NCI-H1694 (cell line): ENCODE measurements at regions not wholly inside any gene's neighbourhood (a gene's known extent, or its start where the extent isn't known, plus 50 kb on each side); places are given as distances from the start of the nearest gene placed in this dataset.
A peak's percentile ranks its signal among the peaks of the same experiment; 100 is the strongest.
"Not testable (repeated sequence)": the region's sequence is repeated elsewhere in the genome, so short reads cannot be mapped to it uniquely, and the experiment has no call there.

Experiments used
- DNase-seq: peaks from one replicate; lab custom pipeline; 2025; lab: John Stamatoyannopoulos, UW

DNA sequence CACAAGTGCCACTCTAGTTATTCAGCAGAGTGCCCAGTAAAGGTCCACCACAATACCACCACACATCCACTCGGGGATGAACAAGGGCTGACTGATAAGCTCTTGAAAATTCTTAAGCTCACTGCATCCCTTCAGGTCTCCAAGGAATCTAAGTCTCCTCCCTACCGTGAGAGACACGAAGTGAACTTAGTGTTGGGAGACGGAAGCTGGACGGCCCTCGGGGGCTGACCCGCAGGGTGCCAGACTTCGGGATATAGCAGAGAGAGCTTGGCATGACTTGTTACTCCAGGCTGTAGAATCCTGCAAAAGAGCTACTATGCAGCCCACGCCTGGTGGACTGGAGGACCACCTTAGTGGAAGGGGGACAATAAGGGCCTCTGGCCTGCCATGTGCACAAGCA lies 75.1 kb downstream of the LYZL1 start:
- DNase-seq: not testable (repeated sequence)

DNA sequence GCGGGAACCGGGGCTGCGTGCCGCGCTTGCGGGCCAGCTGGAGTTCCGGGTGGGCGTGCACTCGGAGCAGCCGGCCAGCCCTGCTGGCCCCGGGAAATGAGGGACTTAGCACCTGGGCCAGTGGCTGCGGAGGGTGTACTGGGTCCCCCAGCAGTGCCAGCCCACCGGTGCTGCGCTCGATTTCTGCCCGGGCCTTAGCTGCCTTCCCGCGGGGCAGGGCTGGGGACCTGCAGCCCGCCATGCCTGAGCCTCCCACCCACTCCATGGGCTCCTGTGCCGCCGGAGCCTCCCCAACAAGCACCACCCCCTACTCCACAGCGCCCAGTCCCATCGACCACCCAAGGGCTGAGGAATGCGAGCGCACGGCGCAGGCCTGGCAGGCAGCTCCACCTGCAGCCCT lies 77.3 kb downstream of the LYZL1 start:
- DNase-seq: not testable (repeated sequence)

GRCh38 chr10:29369419-29369818 lies 80.5 kb downstream of the LYZL1 start:
- no peak for DNase-seq

GRCh38 chr10:29370097-29371092 lies 81.5 kb downstream of the LYZL1 start:
- no peak for DNase-seq

GRCh38 chr10:29372920-29373319 lies 84.0 kb downstream of the LYZL1 start:
- no peak for DNase-seq

- DNase-seq: no peak
Observed at GRCh38 chr10:29374162-29374561, 85.3 kb downstream of the LYZL1 start.

DNA sequence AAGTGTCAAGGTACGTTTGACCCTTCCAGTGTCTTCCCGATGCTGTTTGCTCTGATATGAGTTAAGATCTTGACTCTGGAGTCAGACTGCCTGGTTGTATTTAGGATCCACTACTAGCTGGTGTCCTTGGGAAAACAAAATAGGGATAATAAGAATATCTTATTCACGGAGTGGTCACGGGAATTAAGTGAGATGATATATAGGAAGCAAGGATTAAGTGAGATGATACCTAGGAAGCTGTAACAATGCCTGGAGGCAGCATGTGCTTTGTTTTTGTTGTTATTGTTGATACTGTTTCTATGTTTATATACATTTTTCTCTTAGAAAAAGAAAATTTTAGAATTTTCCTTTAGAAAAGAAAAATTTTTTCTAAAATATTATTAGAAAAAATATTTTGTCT lies 87.0 kb downstream of the LYZL1 start:
- DNase-seq: no peak

- peak; percentile 21 for DNase-seq
Observed at GRCh38 chr10:29377333-29377961, 88.6 kb downstream of the LYZL1 start.

GRCh38 chr10:29378106-29378505 lies 89.2 kb downstream of the LYZL1 start:
- no peak for DNase-seq

DNA sequence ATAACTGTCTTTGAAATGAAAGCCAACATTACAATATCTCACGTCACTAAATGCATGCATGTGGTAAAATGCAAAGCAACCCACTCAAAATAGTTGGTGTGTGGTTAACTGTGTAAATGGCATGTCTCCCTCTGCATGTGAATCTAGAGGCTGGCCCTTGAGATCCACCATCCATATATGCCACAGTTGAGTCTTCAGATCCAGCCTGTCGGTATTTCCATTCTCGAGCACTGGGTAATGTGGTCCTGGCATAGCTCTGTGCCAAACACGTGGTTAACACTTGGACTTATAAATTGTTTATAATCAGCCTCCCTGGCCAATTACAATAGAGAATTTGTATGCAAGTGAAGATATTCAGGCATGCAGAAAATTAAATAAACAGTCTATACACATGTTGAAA lies 90.3 kb downstream of the LYZL1 start:
- DNase-seq: no peak

DNA sequence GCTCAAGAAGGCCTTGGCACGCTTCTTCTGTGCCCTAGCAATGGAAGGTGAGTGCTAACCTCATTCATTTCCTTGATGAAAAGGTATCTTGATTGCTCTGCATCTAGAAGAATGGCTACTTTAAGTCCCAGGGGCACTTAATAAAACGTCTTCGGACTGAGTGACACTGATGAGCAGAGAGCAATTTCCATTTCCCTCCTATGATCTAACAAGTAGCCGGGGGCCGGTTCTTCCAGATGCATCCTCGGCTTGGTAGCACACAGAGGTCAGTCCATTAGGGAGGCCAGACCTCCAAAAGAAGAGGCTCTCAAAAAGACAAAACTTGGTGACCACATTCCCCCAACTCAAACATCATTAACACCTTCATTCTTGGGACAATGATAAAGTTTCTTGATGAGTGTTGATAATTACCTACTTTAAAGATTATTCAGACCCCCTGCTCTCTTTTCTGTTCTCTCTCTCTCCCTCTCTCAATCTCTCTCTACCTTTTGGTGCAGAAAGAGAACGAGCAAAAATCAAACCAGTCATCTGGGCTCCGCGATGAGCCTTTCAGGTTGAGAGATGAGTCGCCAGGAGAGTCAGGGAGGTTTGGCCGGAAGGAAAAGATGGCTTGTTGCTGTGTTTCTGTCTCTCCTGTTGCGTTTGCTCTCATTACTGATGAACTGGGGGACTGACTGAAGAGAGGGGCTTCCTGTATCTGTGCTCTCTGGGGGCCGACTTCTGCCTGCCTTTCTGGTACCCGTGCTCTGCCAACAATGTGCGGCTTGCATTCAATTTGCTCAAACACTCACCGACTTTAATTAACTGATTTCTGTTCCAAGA lies 91.1 kb downstream of the LYZL1 start:
- not testable (repeated sequence) for DNase-seq

- DNase-seq: not testable (repeated sequence)
Observed at GRCh38 chr10:29380599-29381511, 92.0 kb downstream of the LYZL1 start.

GRCh38 chr10:29386342-29386999 lies 97.6 kb downstream of the LYZL1 start:
- DNase-seq: no peak

DNA sequence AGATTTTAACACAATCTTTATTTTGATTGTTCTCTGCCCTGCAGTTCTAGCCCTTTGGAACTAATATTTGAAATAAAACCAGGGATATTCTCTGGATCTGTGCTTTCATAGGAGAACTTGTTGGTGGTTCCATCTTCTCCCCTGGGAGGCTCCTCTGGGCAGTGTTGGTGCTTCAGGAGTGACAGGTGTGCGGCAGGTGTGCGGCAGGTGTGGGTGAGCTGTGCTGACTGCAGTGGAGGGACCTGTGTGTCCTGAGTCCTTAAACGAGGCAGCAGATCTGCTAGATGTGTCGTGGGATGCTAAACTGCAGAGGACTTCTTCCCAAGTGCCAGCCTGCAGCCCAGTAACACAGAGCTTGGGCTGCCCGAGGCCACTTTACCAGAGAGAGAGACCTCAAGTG lies 98.4 kb downstream of the LYZL1 start:
- DNase-seq: no peak

DNA sequence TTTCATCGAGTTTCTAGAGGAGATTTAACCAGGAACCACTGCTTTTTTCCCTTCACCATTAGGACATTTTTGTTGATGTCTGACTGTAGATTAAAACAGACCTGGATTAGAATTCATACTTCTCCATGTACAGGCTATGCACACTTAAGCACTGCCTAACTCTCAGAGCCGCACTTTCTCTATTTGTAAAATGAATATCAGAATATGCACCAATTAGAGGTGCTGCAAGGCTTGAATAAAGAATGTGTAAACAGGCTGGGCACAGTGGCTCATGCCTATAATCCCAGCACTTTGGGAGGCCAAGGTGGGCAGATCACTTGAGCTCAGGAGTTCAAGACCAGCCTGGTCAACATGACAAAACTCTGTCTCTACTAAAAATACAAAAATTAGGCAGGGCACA lies 99.2 kb downstream of the LYZL1 start:
- DNase-seq: not testable (repeated sequence)

DNA sequence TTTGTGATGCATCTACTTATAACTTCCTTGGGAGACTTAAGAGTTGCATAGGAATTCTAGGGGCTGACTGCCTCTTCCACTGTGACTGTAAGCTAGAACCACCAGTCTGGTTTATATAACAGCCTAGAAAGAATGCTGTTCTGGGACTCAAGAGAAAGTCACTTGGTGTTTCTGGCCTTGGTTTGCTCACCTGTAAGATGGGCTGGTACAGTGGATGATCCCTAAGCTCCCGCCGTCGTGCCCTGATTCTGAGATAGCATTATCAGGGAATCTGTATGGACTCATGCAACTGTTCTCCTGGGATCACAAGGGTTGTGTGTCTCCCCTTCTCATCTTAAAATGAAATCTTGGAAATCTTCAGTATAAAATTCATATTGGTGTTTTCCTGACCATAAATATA lies 100.6 kb downstream of the LYZL1 start:
- DNase-seq: no peak

DNA sequence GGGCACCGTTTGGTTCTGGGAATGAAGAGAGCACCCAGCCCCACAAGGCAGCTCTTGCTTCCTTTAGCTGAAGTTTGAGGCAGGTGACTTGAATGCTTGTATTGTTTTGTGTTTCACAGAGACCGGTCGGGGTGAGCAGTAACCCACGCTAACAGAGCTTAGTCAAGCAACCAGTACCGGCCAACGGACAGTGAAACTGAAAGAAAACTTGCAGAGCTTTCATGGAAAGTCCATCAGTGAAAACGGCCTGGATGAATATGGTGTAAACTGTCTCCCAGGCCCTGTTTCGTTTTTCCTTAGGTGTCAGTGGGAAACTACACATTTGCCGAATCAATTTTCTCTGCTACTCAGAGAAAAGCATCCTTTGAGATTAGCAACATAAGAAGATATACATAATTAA lies 101.1 kb downstream of the LYZL1 start:
- DNase-seq: no peak

- no peak for DNase-seq
Observed at GRCh38 chr10:29392376-29393021, 103.6 kb downstream of the LYZL1 start.

GRCh38 chr10:29394321-29394932 lies 105.6 kb downstream of the LYZL1 start:
- DNase-seq: no peak

- no peak for DNase-seq
Observed at GRCh38 chr10:29395409-29395808, 106.5 kb downstream of the LYZL1 start.
